PC-9 (cell line): ENCODE measurements at regions not wholly inside any gene's neighbourhood (a gene's known extent, or its start where the extent isn't known, plus 50 kb on each side); places are given as distances from the start of the nearest gene placed in this dataset.

ENCODE experiments used
- BruUV-seq: library from RNA; stranded (reverse); fragments of 400-500 nt; replicated peaks from 2 replicates; lab custom pipeline; 2021; lab: Mats Ljungman, UMichigan
- CTCF ChIA-PET: fragments of 300-600 bp; sonication (Branson Sonifier 250); formaldehyde crosslinking; loops from one replicate; lab custom pipeline; 2022; ENCODE audit warnings: antibody characterized with exemption; lab: Charles Lee
- POLR2A ChIA-PET: fragments of 300-600 bp; sonication (Branson Sonifier 250); formaldehyde crosslinking; loops from one replicate; lab custom pipeline; 2022; ENCODE audit warnings: antibody characterized with exemption; ENCODE audit not compliant: unreplicated experiment; lab: Charles Lee
- DNase-seq, 2 experiments: peaks; one replicate each; pipeline versions ENCODE4 v3.0.0 to v3.0.0-alpha.2; 2015 to 2022; ENCODE audit warnings: mixed read lengths in 1 of 2
- H2AFZ ChIP-seq: fragments of 200-600 bp; sonication (generic); 2 replicates; pipeline ENCODE4 v1.8.1; 2017; ENCODE audit warnings: antibody characterized with exemption
- H3F3A ChIP-seq: fragments of 200-600 bp; sonication (generic); 2 replicates; pipeline ENCODE4 v1.8.1; 2017; ENCODE audit warnings: antibody characterized with exemption, mild to moderate bottlenecking, low read depth; ENCODE audit not compliant: insufficient read depth
- H3K27ac ChIP-seq: fragments of 200-600 bp; sonication (generic); 2 replicates; pipeline ENCODE4 v1.6.1; 2016; ENCODE audit warnings: mixed run types
- H3K27me3 ChIP-seq: fragments of 200-600 bp; sonication (generic); 2 replicates; pipeline ENCODE4 v1.6.1; 2016; ENCODE audit warnings: low read depth, mixed run types; ENCODE audit not compliant: insufficient read depth
- H3K36me3 ChIP-seq: fragments of 200-600 bp; sonication (generic); 2 replicates; pipeline ENCODE4 v1.6.1; 2016; ENCODE audit warnings: low read depth, mixed run types
- H3K4me1 ChIP-seq: fragments of 200-600 bp; sonication (generic); replicated peaks from 2 replicates; pipeline ENCODE4 v1.6.1; 2016; ENCODE audit warnings: mixed run types; ENCODE audit not compliant: insufficient read depth
- H3K4me2 ChIP-seq: fragments of 200-600 bp; sonication (generic); 2 replicates; pipeline ENCODE4 v1.6.1; 2017; ENCODE audit warnings: mixed run types
- H3K4me3 ChIP-seq: fragments of 200-600 bp; sonication (generic); 2 replicates; pipeline ENCODE4 v1.6.1; 2016; ENCODE audit warnings: mixed run types
- H3K79me2 ChIP-seq: fragments of 200-600 bp; sonication (generic); 2 replicates; pipeline ENCODE4 v1.6.1; 2017; ENCODE audit warnings: low read depth, mixed run types
- H3K9me2 ChIP-seq: fragments of 200-600 bp; sonication (generic); 2 replicates; pipeline ENCODE4 v1.8.1; 2017; ENCODE audit warnings: mild to moderate bottlenecking; ENCODE audit not compliant: insufficient read depth
- H3K9me3 ChIP-seq: fragments of 200-600 bp; sonication (generic); 2 replicates; pipeline ENCODE4 v1.8.1; 2016; ENCODE audit warnings: low read depth; ENCODE audit not compliant: insufficient read depth
- H4K20me1 ChIP-seq: fragments of 200-600 bp; sonication (generic); 2 replicates; pipeline ENCODE4 v1.8.1; 2017; ENCODE audit not compliant: insufficient read depth
- EZH2 ChIP-seq: fragments of 200-600 bp; sonication (generic); IDR thresholded peaks from 2 replicates; pipeline ENCODE4 v1.8.0; 2017; ENCODE audit warnings: antibody characterized with exemption, low read depth
- intact Hi-C: fragments of 100-400 bp; cut with micrococcal nuclease; formaldehyde crosslinking; loops from one replicate; pipeline ENCODE4 v1.10.0; 2022; ENCODE audit not compliant: unreplicated experiment
- TF ChIP-seq, protein P1 (sequence below): fragments of 200-600 bp; sonication (generic); conservative IDR thresholded peaks from 2 replicates; pipeline ENCODE4 v1.6.1; 2017; ENCODE audit warnings: mixed run types, antibody characterized with exemption, mild to moderate bottlenecking, moderate library complexity

DNA sequence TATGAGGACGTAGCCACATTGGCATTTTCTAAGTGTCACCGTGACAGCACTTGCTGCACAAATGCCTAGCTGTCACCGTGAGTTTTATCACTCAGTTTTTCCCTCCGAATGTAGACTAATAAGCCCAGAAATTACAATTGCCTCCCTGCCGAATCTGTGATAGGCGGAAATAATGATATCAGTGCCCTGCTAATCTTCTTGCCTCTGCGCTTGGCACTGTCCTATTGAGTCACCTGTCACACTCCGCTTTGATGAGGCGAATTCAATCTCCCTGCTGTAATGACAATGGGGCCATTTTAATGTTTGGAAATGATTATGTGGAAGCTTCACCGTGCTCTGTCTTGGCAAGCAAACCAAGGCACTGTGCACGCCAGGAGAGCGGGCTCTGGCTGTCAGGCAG, 112.8 kb downstream of the LINC00237 start:
- H3K4me2 ChIP-seq, result no peak overlapping the region
- no TSS peak for BruUV-seq
- H3F3A ChIP-seq, result no peaks in the 10 kb centered on the region
- H3K27ac ChIP-seq, result no peak overlapping the region
- TF ChIP-seq, protein P1, sequence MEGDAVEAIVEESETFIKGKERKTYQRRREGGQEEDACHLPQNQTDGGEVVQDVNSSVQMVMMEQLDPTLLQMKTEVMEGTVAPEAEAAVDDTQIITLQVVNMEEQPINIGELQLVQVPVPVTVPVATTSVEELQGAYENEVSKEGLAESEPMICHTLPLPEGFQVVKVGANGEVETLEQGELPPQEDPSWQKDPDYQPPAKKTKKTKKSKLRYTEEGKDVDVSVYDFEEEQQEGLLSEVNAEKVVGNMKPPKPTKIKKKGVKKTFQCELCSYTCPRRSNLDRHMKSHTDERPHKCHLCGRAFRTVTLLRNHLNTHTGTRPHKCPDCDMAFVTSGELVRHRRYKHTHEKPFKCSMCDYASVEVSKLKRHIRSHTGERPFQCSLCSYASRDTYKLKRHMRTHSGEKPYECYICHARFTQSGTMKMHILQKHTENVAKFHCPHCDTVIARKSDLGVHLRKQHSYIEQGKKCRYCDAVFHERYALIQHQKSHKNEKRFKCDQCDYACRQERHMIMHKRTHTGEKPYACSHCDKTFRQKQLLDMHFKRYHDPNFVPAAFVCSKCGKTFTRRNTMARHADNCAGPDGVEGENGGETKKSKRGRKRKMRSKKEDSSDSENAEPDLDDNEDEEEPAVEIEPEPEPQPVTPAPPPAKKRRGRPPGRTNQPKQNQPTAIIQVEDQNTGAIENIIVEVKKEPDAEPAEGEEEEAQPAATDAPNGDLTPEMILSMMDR, result no peak
- TF ChIP-seq EZH2, result no peak
- ChIA-PET CTCF (no interaction called here), POLR2A (no interaction called here)
- peaks cover 92% of the 10 kb centered on the region for H3K27me3 ChIP-seq
- no peaks in the 10 kb centered on the region for H3K79me2 ChIP-seq
- intact Hi-C loops, result no loop called here
- no peak for DNase-seq
- H3K4me3 ChIP-seq, result no peak overlapping the region
- no peaks in the 10 kb centered on the region for H3K9me2 ChIP-seq
- H3K36me3 ChIP-seq, result no peaks in the 10 kb centered on the region
- H4K20me1 ChIP-seq, result no peaks in the 10 kb centered on the region
- no peaks in the 10 kb centered on the region for H3K4me1 ChIP-seq
- no peak overlapping the region for H2AFZ ChIP-seq
- no peaks in the 10 kb centered on the region for H3K9me3 ChIP-seq

DNA sequence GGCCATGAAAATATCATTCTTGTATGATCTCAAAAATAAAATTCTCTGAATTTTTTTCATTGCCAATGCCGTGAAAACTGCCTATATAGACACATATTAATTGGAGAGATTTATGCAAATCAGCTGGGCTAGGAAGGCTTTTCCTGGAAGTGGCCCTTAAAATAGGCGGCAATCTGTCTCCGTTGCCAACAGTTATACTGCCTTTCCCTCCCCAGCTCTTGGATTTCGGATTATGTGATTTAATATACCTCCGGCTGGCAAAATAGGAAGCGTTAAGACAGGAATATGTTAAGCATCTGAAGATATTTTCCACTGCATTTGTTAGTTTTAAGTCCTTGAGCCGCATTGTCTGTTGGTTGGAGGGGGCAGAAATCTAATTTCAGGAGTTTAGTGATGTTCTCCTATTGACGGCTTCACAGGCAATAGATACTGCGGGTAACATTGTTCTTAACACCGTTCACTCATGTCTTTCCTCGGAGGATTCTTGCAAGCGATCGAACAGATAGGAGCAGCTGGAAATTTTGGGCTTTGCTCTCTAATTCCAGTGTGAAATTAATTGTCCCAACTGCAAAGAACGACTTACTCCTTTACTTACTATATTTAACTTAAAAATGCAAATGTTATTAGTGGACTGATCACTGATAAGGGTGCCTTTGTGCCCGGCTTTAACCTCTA, 113.3 kb downstream of the LINC00237 start:
- Histone ChIP-seq H4K20me1 (no peaks in the 10 kb centered on the region), H2AFZ (no peak overlapping the region), H3K27ac (no peak overlapping the region), H3K36me3 (no peaks in the 10 kb centered on the region), H3K4me1 (no peaks in the 10 kb centered on the region), H3K4me2 (no peak overlapping the region), H3K9me2 (no peaks in the 10 kb centered on the region), H3K79me2 (no peaks in the 10 kb centered on the region), H3K27me3 (peaks cover 90% of the 10 kb centered on the region), H3K9me3 (no peaks in the 10 kb centered on the region), H3F3A (no peaks in the 10 kb centered on the region), H3K4me3 (no peak overlapping the region)
- no peak for DNase-seq
- ChIA-PET CTCF (no interaction called here), POLR2A (no interaction called here)
- intact Hi-C loops, result no loop called here
- no TSS peak for BruUV-seq
- no peak for TF ChIP-seq EZH2
- TF ChIP-seq, protein P1, result no peak

DNA sequence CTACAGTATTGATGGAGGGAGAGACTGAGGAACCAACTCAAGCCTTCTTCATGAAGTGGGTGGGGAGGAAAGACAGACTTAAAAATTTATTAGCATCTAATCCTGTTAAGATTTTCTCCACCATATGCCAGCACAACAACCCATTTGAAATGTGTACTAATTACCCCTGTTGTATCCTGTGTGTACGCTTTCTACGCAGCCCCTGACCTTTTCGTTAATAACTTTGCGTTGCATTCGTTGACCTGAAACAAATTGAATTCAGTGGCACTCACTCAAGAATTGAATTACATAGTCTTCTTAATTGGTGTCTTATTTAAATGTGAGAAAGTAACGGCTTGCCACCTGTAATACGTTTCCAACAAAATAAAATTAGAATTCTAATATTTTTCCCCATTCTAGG, 113.9 kb downstream of the LINC00237 start:
- H4K20me1 ChIP-seq, result no peaks in the 10 kb centered on the region
- H3F3A ChIP-seq, result no peaks in the 10 kb centered on the region
- no peak overlapping the region for H3K4me2 ChIP-seq
- no peaks in the 10 kb centered on the region for H3K36me3 ChIP-seq
- ChIA-PET POLR2A (no interaction called here), CTCF (no interaction called here)
- no peak for TF ChIP-seq EZH2
- TF ChIP-seq, protein P1, result no peak
- intact Hi-C loops, result no loop called here
- no peak overlapping the region for H2AFZ ChIP-seq
- no TSS peak for BruUV-seq
- H3K27me3 ChIP-seq, result peaks cover 90% of the 10 kb centered on the region
- no peak overlapping the region for H3K4me3 ChIP-seq
- H3K9me2 ChIP-seq, result no peaks in the 10 kb centered on the region
- no peak overlapping the region for H3K27ac ChIP-seq
- H3K4me1 ChIP-seq, result no peaks in the 10 kb centered on the region
- DNase-seq, result no peak
- H3K79me2 ChIP-seq, result no peaks in the 10 kb centered on the region
- no peaks in the 10 kb centered on the region for H3K9me3 ChIP-seq
